ENCODE measurements at regions not wholly inside any gene's neighbourhood (a gene's known extent, or its start where the extent isn't known, plus 50 kb on each side); places are given as distances from the start of the nearest gene placed in this dataset.

GRCh38 chr1:157279138-157279801 lies 141.1 kb upstream of the ETV3 start:
- WGBS, 2 experiments (ENCODE audit: insufficient coverage in 2 of 2) = 89% methylated on average over 17 of the region's 23 CpGs
- Histone ChIP-seq H3K27ac (ENCODE audit: low read depth, low read length, severe bottlenecking) (no peak overlapping the region), H3K4me3 (ENCODE audit: extremely low read depth, insufficient read depth, low read length, poor library complexity, severe bottlenecking) (no peak overlapping the region), H3K36me3 (ENCODE audit: control insufficient read depth, insufficient read depth, low read length) (no peaks in the 10 kb centered on the region), H3K9me3 (ENCODE audit: control insufficient read depth, low read length) (no peaks in the 10 kb centered on the region), H3K4me1 (ENCODE audit: control insufficient read depth, insufficient read depth, low read length, poor library complexity, severe bottlenecking) (peaks cover 16% of the 10 kb centered on the region)

- Histone ChIP-seq H3K27ac (ENCODE audit: low read depth, low read length, severe bottlenecking) (no peak overlapping the region), H3K36me3 (ENCODE audit: control insufficient read depth, insufficient read depth, low read length) (no peaks in the 10 kb centered on the region), H3K9me3 (ENCODE audit: control insufficient read depth, low read length) (no peaks in the 10 kb centered on the region), H3K4me3 (ENCODE audit: extremely low read depth, insufficient read depth, low read length, poor library complexity, severe bottlenecking) (no peak overlapping the region), H3K4me1 (ENCODE audit: control insufficient read depth, insufficient read depth, low read length, poor library complexity, severe bottlenecking) (peaks cover 23% of the 10 kb centered on the region)
- WGBS, 2 experiments (ENCODE audit: insufficient coverage in 2 of 2) = 95 to 96% methylated on average over 27 of the region's 28 CpGs
Measured at GRCh38 chr1:157278383-157279137, 140.4 kb upstream of the ETV3 start.

GRCh38 chr1:157277913-157278312 lies 139.7 kb upstream of the ETV3 start:
- Histone ChIP-seq H3K4me3 (ENCODE audit: extremely low read depth, insufficient read depth, low read length, poor library complexity, severe bottlenecking) (no peak overlapping the region), H3K27ac (ENCODE audit: low read depth, low read length, severe bottlenecking) (no peak overlapping the region), H3K4me1 (ENCODE audit: control insufficient read depth, insufficient read depth, low read length, poor library complexity, severe bottlenecking) (peaks cover 23% of the 10 kb centered on the region), H3K36me3 (ENCODE audit: control insufficient read depth, insufficient read depth, low read length) (no peaks in the 10 kb centered on the region), H3K9me3 (ENCODE audit: control insufficient read depth, low read length) (no peaks in the 10 kb centered on the region)
- 74 to 78% methylated on average over 3 of the region's 3 CpGs for whole genome bisulfite sequencing, 2 experiments (ENCODE audit: insufficient coverage in 2 of 2)

- 100% methylated on average over 7 to 8 of the region's 10 CpGs for WGBS, 2 experiments (ENCODE audit: insufficient coverage in 2 of 2)
- Histone ChIP-seq H3K4me3 (ENCODE audit: extremely low read depth, insufficient read depth, low read length, poor library complexity, severe bottlenecking) (no peak overlapping the region), H3K36me3 (ENCODE audit: control insufficient read depth, insufficient read depth, low read length) (no peaks in the 10 kb centered on the region), H3K27ac (ENCODE audit: low read depth, low read length, severe bottlenecking) (no peak overlapping the region), H3K9me3 (ENCODE audit: control insufficient read depth, low read length) (no peaks in the 10 kb centered on the region), H3K4me1 (ENCODE audit: control insufficient read depth, insufficient read depth, low read length, poor library complexity, severe bottlenecking) (peaks cover 23% of the 10 kb centered on the region)
Measured at GRCh38 chr1:157277281-157277680, 139.1 kb upstream of the ETV3 start.

GRCh38 chr1:157274698-157275534 lies 136.7 kb upstream of the ETV3 start:
- H3K4me3 ChIP-seq (ENCODE audit: extremely low read depth, insufficient read depth, low read length, poor library complexity, severe bottlenecking) = no peak overlapping the region
- peaks cover 23% of the 10 kb centered on the region for H3K4me1 ChIP-seq (ENCODE audit: control insufficient read depth, insufficient read depth, low read length, poor library complexity, severe bottlenecking)
- peak overlapping the region; percentile 18 for H3K27ac ChIP-seq (ENCODE audit: low read depth, low read length, severe bottlenecking)
- no peaks in the 10 kb centered on the region for H3K36me3 ChIP-seq (ENCODE audit: control insufficient read depth, insufficient read depth, low read length)
- H3K9me3 ChIP-seq (ENCODE audit: control insufficient read depth, low read length) = no peaks in the 10 kb centered on the region
- 88 to 93% methylated on average over 6 to 7 of the region's 8 CpGs for WGBS, 2 experiments (ENCODE audit: insufficient coverage in 2 of 2)

GRCh38 chr1:157272729-157273524 lies 134.7 kb upstream of the ETV3 start:
- Histone ChIP-seq H3K4me1 (ENCODE audit: control insufficient read depth, insufficient read depth, low read length, poor library complexity, severe bottlenecking) (peaks cover 19% of the 10 kb centered on the region), H3K4me3 (ENCODE audit: extremely low read depth, insufficient read depth, low read length, poor library complexity, severe bottlenecking) (no peak overlapping the region), H3K27ac (ENCODE audit: low read depth, low read length, severe bottlenecking) (peak overlapping the region; percentile 33), H3K36me3 (ENCODE audit: control insufficient read depth, insufficient read depth, low read length) (no peaks in the 10 kb centered on the region), H3K9me3 (ENCODE audit: control insufficient read depth, low read length) (no peaks in the 10 kb centered on the region)
- WGBS, 2 experiments (ENCODE audit: insufficient coverage in 2 of 2) = 63 to 82% methylated on average over 3 to 6 of the region's 6 CpGs

- Histone ChIP-seq H3K4me3 (ENCODE audit: extremely low read depth, insufficient read depth, low read length, poor library complexity, severe bottlenecking) (no peak overlapping the region), H3K27ac (ENCODE audit: low read depth, low read length, severe bottlenecking) (no peak overlapping the region), H3K36me3 (ENCODE audit: control insufficient read depth, insufficient read depth, low read length) (no peaks in the 10 kb centered on the region), H3K4me1 (ENCODE audit: control insufficient read depth, insufficient read depth, low read length, poor library complexity, severe bottlenecking) (peaks cover 19% of the 10 kb centered on the region), H3K9me3 (ENCODE audit: control insufficient read depth, low read length) (no peaks in the 10 kb centered on the region)
Measured at GRCh38 chr1:157272264-157272663, 134.1 kb upstream of the ETV3 start.

- H3K27ac ChIP-seq (ENCODE audit: low read depth, low read length, severe bottlenecking) = no peak overlapping the region
- no peak overlapping the region for H3K4me3 ChIP-seq (ENCODE audit: extremely low read depth, insufficient read depth, low read length, poor library complexity, severe bottlenecking)
- peaks cover 18% of the 10 kb centered on the region for H3K4me1 ChIP-seq (ENCODE audit: control insufficient read depth, insufficient read depth, low read length, poor library complexity, severe bottlenecking)
- H3K36me3 ChIP-seq (ENCODE audit: control insufficient read depth, insufficient read depth, low read length) = no peaks in the 10 kb centered on the region
- H3K9me3 ChIP-seq (ENCODE audit: control insufficient read depth, low read length) = no peaks in the 10 kb centered on the region
- WGBS, 2 experiments (ENCODE audit: insufficient coverage in 2 of 2) = 93 to 100% methylated on average over 2 to 4 of the region's 4 CpGs
Measured at GRCh38 chr1:157270705-157271274, 132.6 kb upstream of the ETV3 start.

- WGBS, 2 experiments (ENCODE audit: insufficient coverage in 2 of 2) = 72 to 84% methylated on average over 5 of the region's 6 CpGs
- Histone ChIP-seq H3K4me1 (ENCODE audit: control insufficient read depth, insufficient read depth, low read length, poor library complexity, severe bottlenecking) (peaks cover 12% of the 10 kb centered on the region), H3K4me3 (ENCODE audit: extremely low read depth, insufficient read depth, low read length, poor library complexity, severe bottlenecking) (no peak overlapping the region), H3K9me3 (ENCODE audit: control insufficient read depth, low read length) (no peaks in the 10 kb centered on the region), H3K36me3 (ENCODE audit: control insufficient read depth, insufficient read depth, low read length) (no peaks in the 10 kb centered on the region), H3K27ac (ENCODE audit: low read depth, low read length, severe bottlenecking) (no peak overlapping the region)
Measured at GRCh38 chr1:157269656-157270375, 131.6 kb upstream of the ETV3 start.

Measured in mesodermal cell (in vitro differentiated cells).